ENCODE measurements at regions not wholly inside any gene's neighbourhood (a gene's known extent, or its start where the extent isn't known, plus 50 kb on each side); places are given as distances from the start of the nearest gene placed in this dataset.

GRCh38 chr5:36355516-36355915 is 53.8 kb upstream of the RANBP3L start:
- H3K4me3 Mint-ChIP-seq: no peak overlapping the region
- peaks cover 10% of the 10 kb centered on the region for H3K4me1 Mint-ChIP-seq
- no peaks in the 10 kb centered on the region for H3K36me3 Mint-ChIP-seq
- H3K27ac Mint-ChIP-seq: no peak overlapping the region
- H3K9me3 Mint-ChIP-seq: no peaks in the 10 kb centered on the region
- H3K27me3 Mint-ChIP-seq (ENCODE audit: low read depth): no peaks in the 10 kb centered on the region; the same call in 1 of the 2 replicates
- DNase-seq (ENCODE audit: low spot score): no peak
- ChIA-PET CTCF (no interaction called here), POLR2A (no interaction called here)
- ATAC-seq: no peak
- no peak for TF ChIP-seq NFE2L1 (CRISPR knock-in tag; IDR thresholded peaks at IDR 0.05)
- no peak for TF ChIP-seq NFYB (CRISPR knock-in tag; conservative IDR thresholded peaks at IDR 0.05; ENCODE audit: low read depth)
- TF ChIP-seq, protein P1, sequence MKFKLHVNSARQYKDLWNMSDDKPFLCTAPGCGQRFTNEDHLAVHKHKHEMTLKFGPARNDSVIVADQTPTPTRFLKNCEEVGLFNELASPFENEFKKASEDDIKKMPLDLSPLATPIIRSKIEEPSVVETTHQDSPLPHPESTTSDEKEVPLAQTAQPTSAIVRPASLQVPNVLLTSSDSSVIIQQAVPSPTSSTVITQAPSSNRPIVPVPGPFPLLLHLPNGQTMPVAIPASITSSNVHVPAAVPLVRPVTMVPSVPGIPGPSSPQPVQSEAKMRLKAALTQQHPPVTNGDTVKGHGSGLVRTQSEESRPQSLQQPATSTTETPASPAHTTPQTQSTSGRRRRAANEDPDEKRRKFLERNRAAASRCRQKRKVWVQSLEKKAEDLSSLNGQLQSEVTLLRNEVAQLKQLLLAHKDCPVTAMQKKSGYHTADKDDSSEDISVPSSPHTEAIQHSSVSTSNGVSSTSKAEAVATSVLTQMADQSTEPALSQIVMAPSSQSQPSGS (CRISPR knock-in tag; IDR thresholded peaks at IDR 0.05; ENCODE audit: borderline replicate concordance, low read depth): no peak
- TF ChIP-seq ATF1 (CRISPR knock-in tag; IDR thresholded peaks at IDR 0.05): no peak
- no peak for TF ChIP-seq RORB (CRISPR knock-in tag; IDR thresholded peaks at IDR 0.05)
- no peak for TF ChIP-seq TP53 (CRISPR knock-in tag; IDR thresholded peaks at IDR 0.05)
- no peak for TF ChIP-seq FOXJ3 (CRISPR knock-in tag; IDR thresholded peaks at IDR 0.05; ENCODE audit: borderline replicate concordance)

- TF ChIP-seq SOX15 (CRISPR knock-in tag; IDR thresholded peaks at IDR 0.05) (no peak), JUN (CRISPR knock-in tag; IDR thresholded peaks at IDR 0.05) (no peak), TEAD4 (CRISPR knock-in tag; IDR thresholded peaks at IDR 0.05) (no peak), ZNF423 (CRISPR knock-in tag; IDR thresholded peaks at IDR 0.05) (no peak), EMX1 (CRISPR knock-in tag; IDR thresholded peaks at IDR 0.05) (no peak), GTF2I (CRISPR knock-in tag; conservative IDR thresholded peaks at IDR 0.05) (no peak), FOXJ3 (CRISPR knock-in tag; IDR thresholded peaks at IDR 0.05; ENCODE audit: borderline replicate concordance) (no peak), NFYB (CRISPR knock-in tag; conservative IDR thresholded peaks at IDR 0.05; ENCODE audit: low read depth) (no peak), HMGA2 (CRISPR knock-in tag; IDR thresholded peaks at IDR 0.05) (no peak), CREB1 (CRISPR knock-in tag; IDR thresholded peaks at IDR 0.05) (no peak), TP53 (CRISPR knock-in tag; IDR thresholded peaks at IDR 0.05) (no peak), SMAD4 (CRISPR knock-in tag; IDR thresholded peaks at IDR 0.05) (no peak), RELA (CRISPR knock-in tag; IDR thresholded peaks at IDR 0.05; ENCODE audit: borderline replicate concordance) (no peak), ZNF425 (CRISPR knock-in tag; conservative IDR thresholded peaks at IDR 0.05) (no peak)
- TF ChIP-seq, protein P2, sequence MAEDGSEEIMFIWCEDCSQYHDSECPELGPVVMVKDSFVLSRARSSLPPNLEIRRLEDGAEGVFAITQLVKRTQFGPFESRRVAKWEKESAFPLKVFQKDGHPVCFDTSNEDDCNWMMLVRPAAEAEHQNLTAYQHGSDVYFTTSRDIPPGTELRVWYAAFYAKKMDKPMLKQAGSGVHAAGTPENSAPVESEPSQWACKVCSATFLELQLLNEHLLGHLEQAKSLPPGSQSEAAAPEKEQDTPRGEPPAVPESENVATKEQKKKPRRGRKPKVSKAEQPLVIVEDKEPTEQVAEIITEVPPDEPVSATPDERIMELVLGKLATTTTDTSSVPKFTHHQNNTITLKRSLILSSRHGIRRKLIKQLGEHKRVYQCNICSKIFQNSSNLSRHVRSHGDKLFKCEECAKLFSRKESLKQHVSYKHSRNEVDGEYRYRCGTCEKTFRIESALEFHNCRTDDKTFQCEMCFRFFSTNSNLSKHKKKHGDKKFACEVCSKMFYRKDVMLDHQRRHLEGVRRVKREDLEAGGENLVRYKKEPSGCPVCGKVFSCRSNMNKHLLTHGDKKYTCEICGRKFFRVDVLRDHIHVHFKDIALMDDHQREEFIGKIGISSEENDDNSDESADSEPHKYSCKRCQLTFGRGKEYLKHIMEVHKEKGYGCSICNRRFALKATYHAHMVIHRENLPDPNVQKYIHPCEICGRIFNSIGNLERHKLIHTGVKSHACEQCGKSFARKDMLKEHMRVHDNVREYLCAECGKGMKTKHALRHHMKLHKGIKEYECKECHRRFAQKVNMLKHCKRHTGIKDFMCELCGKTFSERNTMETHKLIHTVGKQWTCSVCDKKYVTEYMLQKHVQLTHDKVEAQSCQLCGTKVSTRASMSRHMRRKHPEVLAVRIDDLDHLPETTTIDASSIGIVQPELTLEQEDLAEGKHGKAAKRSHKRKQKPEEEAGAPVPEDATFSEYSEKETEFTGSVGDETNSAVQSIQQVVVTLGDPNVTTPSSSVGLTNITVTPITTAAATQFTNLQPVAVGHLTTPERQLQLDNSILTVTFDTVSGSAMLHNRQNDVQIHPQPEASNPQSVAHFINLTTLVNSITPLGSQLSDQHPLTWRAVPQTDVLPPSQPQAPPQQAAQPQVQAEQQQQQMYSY (CRISPR knock-in tag; IDR thresholded peaks at IDR 0.05): no peak
- TF ChIP-seq, protein P3, sequence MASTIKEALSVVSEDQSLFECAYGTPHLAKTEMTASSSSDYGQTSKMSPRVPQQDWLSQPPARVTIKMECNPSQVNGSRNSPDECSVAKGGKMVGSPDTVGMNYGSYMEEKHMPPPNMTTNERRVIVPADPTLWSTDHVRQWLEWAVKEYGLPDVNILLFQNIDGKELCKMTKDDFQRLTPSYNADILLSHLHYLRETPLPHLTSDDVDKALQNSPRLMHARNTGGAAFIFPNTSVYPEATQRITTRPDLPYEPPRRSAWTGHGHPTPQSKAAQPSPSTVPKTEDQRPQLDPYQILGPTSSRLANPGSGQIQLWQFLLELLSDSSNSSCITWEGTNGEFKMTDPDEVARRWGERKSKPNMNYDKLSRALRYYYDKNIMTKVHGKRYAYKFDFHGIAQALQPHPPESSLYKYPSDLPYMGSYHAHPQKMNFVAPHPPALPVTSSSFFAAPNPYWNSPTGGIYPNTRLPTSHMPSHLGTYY (CRISPR knock-in tag; IDR thresholded peaks at IDR 0.05): no peak
- TF ChIP-seq, protein P4, sequence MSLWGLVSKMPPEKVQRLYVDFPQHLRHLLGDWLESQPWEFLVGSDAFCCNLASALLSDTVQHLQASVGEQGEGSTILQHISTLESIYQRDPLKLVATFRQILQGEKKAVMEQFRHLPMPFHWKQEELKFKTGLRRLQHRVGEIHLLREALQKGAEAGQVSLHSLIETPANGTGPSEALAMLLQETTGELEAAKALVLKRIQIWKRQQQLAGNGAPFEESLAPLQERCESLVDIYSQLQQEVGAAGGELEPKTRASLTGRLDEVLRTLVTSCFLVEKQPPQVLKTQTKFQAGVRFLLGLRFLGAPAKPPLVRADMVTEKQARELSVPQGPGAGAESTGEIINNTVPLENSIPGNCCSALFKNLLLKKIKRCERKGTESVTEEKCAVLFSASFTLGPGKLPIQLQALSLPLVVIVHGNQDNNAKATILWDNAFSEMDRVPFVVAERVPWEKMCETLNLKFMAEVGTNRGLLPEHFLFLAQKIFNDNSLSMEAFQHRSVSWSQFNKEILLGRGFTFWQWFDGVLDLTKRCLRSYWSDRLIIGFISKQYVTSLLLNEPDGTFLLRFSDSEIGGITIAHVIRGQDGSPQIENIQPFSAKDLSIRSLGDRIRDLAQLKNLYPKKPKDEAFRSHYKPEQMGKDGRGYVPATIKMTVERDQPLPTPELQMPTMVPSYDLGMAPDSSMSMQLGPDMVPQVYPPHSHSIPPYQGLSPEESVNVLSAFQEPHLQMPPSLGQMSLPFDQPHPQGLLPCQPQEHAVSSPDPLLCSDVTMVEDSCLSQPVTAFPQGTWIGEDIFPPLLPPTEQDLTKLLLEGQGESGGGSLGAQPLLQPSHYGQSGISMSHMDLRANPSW (CRISPR knock-in tag; conservative IDR thresholded peaks at IDR 0.05; ENCODE audit: low read depth): no peak
- TF ChIP-seq, protein P5, sequence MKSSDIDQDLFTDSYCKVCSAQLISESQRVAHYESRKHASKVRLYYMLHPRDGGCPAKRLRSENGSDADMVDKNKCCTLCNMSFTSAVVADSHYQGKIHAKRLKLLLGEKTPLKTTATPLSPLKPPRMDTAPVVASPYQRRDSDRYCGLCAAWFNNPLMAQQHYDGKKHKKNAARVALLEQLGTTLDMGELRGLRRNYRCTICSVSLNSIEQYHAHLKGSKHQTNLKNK (CRISPR knock-in tag; IDR thresholded peaks at IDR 0.05): no peak
- TF ChIP-seq, protein P6, sequence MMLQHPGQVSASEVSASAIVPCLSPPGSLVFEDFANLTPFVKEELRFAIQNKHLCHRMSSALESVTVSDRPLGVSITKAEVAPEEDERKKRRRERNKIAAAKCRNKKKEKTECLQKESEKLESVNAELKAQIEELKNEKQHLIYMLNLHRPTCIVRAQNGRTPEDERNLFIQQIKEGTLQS (CRISPR knock-in tag; conservative IDR thresholded peaks at IDR 0.05): no peak
- Mint-ChIP-seq H3K36me3 (no peaks in the 10 kb centered on the region), H3K4me1 (peaks cover 10% of the 10 kb centered on the region), H3K27ac (no peak overlapping the region), H3K27me3 (ENCODE audit: low read depth) (no peaks in the 10 kb centered on the region; the same call in 1 of the 2 replicates), H3K9me3 (no peaks in the 10 kb centered on the region), H3K4me3 (no peak overlapping the region)
- ChIA-PET POLR2A (no interaction called here), CTCF (interaction anchor here (1.1 kb wide), 1 partner anchor 339 kb away, joined by 3 read pairs; no protein-coding TSS in a partner anchor)
- ATAC-seq: no peak
- no peak for DNase-seq (ENCODE audit: low spot score)
Observed at GRCh38 chr5:36356915-36357314, 55.2 kb upstream of the RANBP3L start.
